Astrocyte (in vitro differentiated cells and primary cell): ENCODE measurements at regions not wholly inside any gene's neighbourhood (a gene's known extent, or its start where the extent isn't known, plus 50 kb on each side); places are given as distances from the start of the nearest gene placed in this dataset.

Experiments
- DNase-seq: peaks from one replicate; pipeline ENCODE4 v3.0.0-alpha.2; 2010; ENCODE audit warnings: low read depth
- FAIRE-seq: peaks from 2 replicates; lab custom pipeline; 2011; peaks lifted over from hg19 to GRCh38; lab: Jason Lieb, UNC
- H2AFZ ChIP-seq: 2 replicates; pipeline ENCODE4 v1.6.0; 2012; ENCODE audit warnings: low read depth, low read length, inconsistent platforms
- H3K27ac ChIP-seq: 2 replicates; pipeline ENCODE4 v1.5.1; 2011; ENCODE audit warnings: low read depth, low read length, inconsistent platforms
- H3K27me3 ChIP-seq: 2 replicates; pipeline ENCODE4 v1.6.0; 2011; ENCODE audit warnings: low read length, inconsistent platforms; ENCODE audit not compliant: insufficient read depth
- H3K36me3 ChIP-seq: 2 replicates; pipeline ENCODE4 v1.5.1; 2011; ENCODE audit warnings: low read length, inconsistent platforms; ENCODE audit not compliant: insufficient read depth
- H3K4me1 ChIP-seq: 2 replicates; pipeline ENCODE4 v1.5.1; 2011; ENCODE audit warnings: low read length, inconsistent platforms; ENCODE audit not compliant: insufficient read depth
- H3K4me2 ChIP-seq: 2 replicates; pipeline ENCODE4 v1.6.0; 2012; ENCODE audit warnings: low read length, inconsistent platforms
- H3K4me3 ChIP-seq: 2 replicates; pipeline ENCODE4 v1.5.1; 2011; ENCODE audit warnings: low read depth, mild to moderate bottlenecking, low read length, inconsistent platforms; ENCODE audit not compliant: insufficient read depth
- H3K79me2 ChIP-seq: 2 replicates; pipeline ENCODE4 v1.6.0; 2012; ENCODE audit warnings: mild to moderate bottlenecking, low read length, inconsistent platforms; ENCODE audit not compliant: insufficient read depth
- H3K9ac ChIP-seq: 2 replicates; pipeline ENCODE4 v1.6.0; 2012; ENCODE audit warnings: mild to moderate bottlenecking, low read length, inconsistent platforms
- H3K9me3 ChIP-seq: 2 replicates; pipeline ENCODE4 v1.5.1; 2012; ENCODE audit warnings: low read depth, mild to moderate bottlenecking, low read length, inconsistent platforms; ENCODE audit not compliant: insufficient read depth
- H4K20me1 ChIP-seq: 2 replicates; pipeline ENCODE4 v1.6.0; 2012; ENCODE audit warnings: low read length, inconsistent platforms; ENCODE audit not compliant: insufficient read depth
- H3K27ac Mint-ChIP-seq: one replicate; pipeline ENCODE4 v1.8.0; 2021; ENCODE audit warnings: mild to moderate bottlenecking, mixed read lengths; ENCODE audit not compliant: unreplicated experiment
- H3K27me3 Mint-ChIP-seq: one replicate; pipeline ENCODE4 v1.8.0; 2021; ENCODE audit warnings: low read depth, mixed read lengths; ENCODE audit not compliant: unreplicated experiment
- H3K36me3 Mint-ChIP-seq: one replicate; pipeline ENCODE4 v1.8.0; 2021; ENCODE audit warnings: low read depth, mixed read lengths; ENCODE audit not compliant: unreplicated experiment
- H3K4me1 Mint-ChIP-seq: one replicate; pipeline ENCODE4 v1.8.0; 2021; ENCODE audit warnings: low read depth, mixed read lengths; ENCODE audit not compliant: unreplicated experiment
- H3K4me3 Mint-ChIP-seq: one replicate; pipeline ENCODE4 v1.8.0; 2021; ENCODE audit warnings: mild to moderate bottlenecking, moderate library complexity, mixed read lengths; ENCODE audit not compliant: unreplicated experiment
- H3K9me3 Mint-ChIP-seq: one replicate; pipeline ENCODE4 v1.8.0; 2021; ENCODE audit warnings: mild to moderate bottlenecking, mixed read lengths; ENCODE audit not compliant: unreplicated experiment
- EZH2 ChIP-seq: IDR thresholded peaks from 2 replicates; pipeline ENCODE4 v1.6.1; 2012; ENCODE audit warnings: mild to moderate bottlenecking, low read length, inconsistent platforms; ENCODE audit not compliant: insufficient read depth
- TF ChIP-seq, protein P1 (sequence below): IDR thresholded peaks from 2 replicates; pipeline ENCODE4 v1.5.1; 2011; ENCODE audit warnings: low read depth, mild to moderate bottlenecking, inconsistent platforms, low read length, moderate library complexity; ENCODE audit not compliant: insufficient read depth

- Histone ChIP-seq H3K4me3 (no peak overlapping the region), H3K79me2 (no peaks in the 10 kb centered on the region), H4K20me1 (no peaks in the 10 kb centered on the region), H3K27me3 (no peaks in the 10 kb centered on the region), H3K4me1 (no peaks in the 10 kb centered on the region), H2AFZ (no peak overlapping the region), H3K9ac (no peak overlapping the region), H3K36me3 (no peaks in the 10 kb centered on the region), H3K4me2 (no peak overlapping the region), H3K9me3 (no peaks in the 10 kb centered on the region), H3K27ac (no peak overlapping the region)
- TF ChIP-seq EZH2, result no peak
- TF ChIP-seq, protein P1, sequence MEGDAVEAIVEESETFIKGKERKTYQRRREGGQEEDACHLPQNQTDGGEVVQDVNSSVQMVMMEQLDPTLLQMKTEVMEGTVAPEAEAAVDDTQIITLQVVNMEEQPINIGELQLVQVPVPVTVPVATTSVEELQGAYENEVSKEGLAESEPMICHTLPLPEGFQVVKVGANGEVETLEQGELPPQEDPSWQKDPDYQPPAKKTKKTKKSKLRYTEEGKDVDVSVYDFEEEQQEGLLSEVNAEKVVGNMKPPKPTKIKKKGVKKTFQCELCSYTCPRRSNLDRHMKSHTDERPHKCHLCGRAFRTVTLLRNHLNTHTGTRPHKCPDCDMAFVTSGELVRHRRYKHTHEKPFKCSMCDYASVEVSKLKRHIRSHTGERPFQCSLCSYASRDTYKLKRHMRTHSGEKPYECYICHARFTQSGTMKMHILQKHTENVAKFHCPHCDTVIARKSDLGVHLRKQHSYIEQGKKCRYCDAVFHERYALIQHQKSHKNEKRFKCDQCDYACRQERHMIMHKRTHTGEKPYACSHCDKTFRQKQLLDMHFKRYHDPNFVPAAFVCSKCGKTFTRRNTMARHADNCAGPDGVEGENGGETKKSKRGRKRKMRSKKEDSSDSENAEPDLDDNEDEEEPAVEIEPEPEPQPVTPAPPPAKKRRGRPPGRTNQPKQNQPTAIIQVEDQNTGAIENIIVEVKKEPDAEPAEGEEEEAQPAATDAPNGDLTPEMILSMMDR, result no peak
- peaks cover 2% of the 10 kb centered on the region for H3K9me3 Mint-ChIP-seq
- H3K27me3 Mint-ChIP-seq, result no peaks in the 10 kb centered on the region
- no peaks in the 10 kb centered on the region for H3K36me3 Mint-ChIP-seq
- DNase-seq (no peak), FAIRE-seq (no peak)
- H3K4me1 Mint-ChIP-seq, result no peaks in the 10 kb centered on the region
- no peak overlapping the region for H3K4me3 Mint-ChIP-seq
- H3K27ac Mint-ChIP-seq, result no peak overlapping the region
These were observed 946.7 kb downstream of the TLE4 start for GRCh38 chr9:80518441-80518840.

DNA sequence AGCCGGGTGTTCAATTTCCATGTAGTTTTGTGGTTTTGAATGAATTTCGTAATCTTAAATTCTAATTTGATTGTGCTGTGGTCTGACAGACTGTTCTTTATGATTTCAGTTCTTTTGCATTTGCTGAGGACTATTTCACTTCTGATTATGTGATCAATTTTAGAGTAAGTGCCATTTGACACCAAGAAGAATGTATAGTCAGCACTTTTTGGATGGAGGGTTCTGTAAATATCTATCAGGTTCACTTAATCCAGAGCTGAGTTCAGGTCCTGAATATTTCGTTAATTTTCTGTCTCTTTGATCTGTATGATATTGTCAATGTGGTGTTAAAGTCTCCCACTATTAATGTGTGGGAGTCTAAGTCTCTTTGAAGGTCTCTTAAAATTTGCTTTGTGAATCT, 944.9 kb downstream of the TLE4 start:
- FAIRE-seq, result no peak
- DNase-seq, result no peak

GRCh38 chr9:80509358-80509757, 937.6 kb downstream of the TLE4 start:
- Histone ChIP-seq H3K4me3 (no peak overlapping the region), H3K36me3 (no peaks in the 10 kb centered on the region), H4K20me1 (no peaks in the 10 kb centered on the region), H3K4me2 (no peak overlapping the region), H3K4me1 (no peaks in the 10 kb centered on the region), H3K9me3 (no peaks in the 10 kb centered on the region), H2AFZ (no peak overlapping the region), H3K27ac (no peak overlapping the region), H3K27me3 (no peaks in the 10 kb centered on the region), H3K79me2 (no peaks in the 10 kb centered on the region), H3K9ac (no peak overlapping the region)
- peaks cover 4% of the 10 kb centered on the region for H3K4me1 Mint-ChIP-seq
- TF ChIP-seq, protein P1, result no peak
- TF ChIP-seq EZH2, result no peak
- H3K36me3 Mint-ChIP-seq, result no peaks in the 10 kb centered on the region
- H3K4me3 Mint-ChIP-seq, result no peak overlapping the region
- no peak overlapping the region for H3K27ac Mint-ChIP-seq
- DNase-seq (no peak), FAIRE-seq (no peak)
- peaks cover 2% of the 10 kb centered on the region for H3K27me3 Mint-ChIP-seq
- H3K9me3 Mint-ChIP-seq, result no peaks in the 10 kb centered on the region

More for the DNA sequence above, 944.9 kb downstream of the TLE4 start:
- H3K9ac ChIP-seq, result no peak overlapping the region
- no peak overlapping the region for H3K27ac ChIP-seq
- peaks cover 2% of the 10 kb centered on the region for H3K27me3 Mint-ChIP-seq
- no peak overlapping the region for H3K4me3 Mint-ChIP-seq
- TF ChIP-seq EZH2, result no peak
- TF ChIP-seq, protein P1, result no peak
- H3K9me3 ChIP-seq, result no peaks in the 10 kb centered on the region
- no peak overlapping the region for H2AFZ ChIP-seq
- no peaks in the 10 kb centered on the region for H4K20me1 ChIP-seq
- no peak overlapping the region for H3K4me2 ChIP-seq
- no peaks in the 10 kb centered on the region for H3K36me3 Mint-ChIP-seq
- peaks cover 2% of the 10 kb centered on the region for H3K9me3 Mint-ChIP-seq
- H3K4me1 Mint-ChIP-seq, result no peaks in the 10 kb centered on the region
- no peaks in the 10 kb centered on the region for H3K79me2 ChIP-seq
- no peaks in the 10 kb centered on the region for H3K36me3 ChIP-seq
- H3K27ac Mint-ChIP-seq, result no peak overlapping the region
- no peak overlapping the region for H3K4me3 ChIP-seq
- no peaks in the 10 kb centered on the region for H3K4me1 ChIP-seq
- no peaks in the 10 kb centered on the region for H3K27me3 ChIP-seq
